SKM-1 treated with dmso at 0.1 percent for 144 hours (cell line): ENCODE measurements at regions not wholly inside any gene's neighbourhood (a gene's known extent, or its start where the extent isn't known, plus 50 kb on each side); places are given as distances from the start of the nearest gene placed in this dataset.

Source experiments
- DNase-seq: peaks from one replicate; lab custom pipeline; 2025; ENCODE audit not compliant: unreplicated experiment; lab: John Stamatoyannopoulos, UW

DNA sequence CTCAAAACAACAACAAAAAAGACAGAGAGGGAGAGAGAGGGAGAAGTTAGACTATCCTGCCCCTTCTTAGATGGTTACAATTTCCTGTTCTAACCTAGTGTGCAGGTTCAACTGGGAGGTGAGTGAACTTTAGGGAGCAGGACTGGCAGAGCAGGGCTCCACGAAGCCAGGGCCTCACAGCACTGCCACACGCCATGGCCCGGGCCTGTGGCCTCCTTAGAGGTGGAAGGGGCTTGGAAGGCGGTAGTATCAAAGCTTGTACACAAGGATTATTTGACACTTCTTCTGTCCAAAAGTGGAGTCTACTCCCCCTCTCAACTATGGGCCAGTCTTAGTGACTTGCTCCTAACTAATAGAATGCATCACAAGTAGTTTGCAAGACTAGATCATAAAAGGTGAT lies 62.9 kb upstream of the TMEM72 start:
- DNase-seq: no peak

GRCh38 chr10:44849936-44850335 lies 61.2 kb upstream of the TMEM72 start:
- no peak for DNase-seq

GRCh38 chr10:44850356-44850934 lies 60.7 kb upstream of the TMEM72 start:
- DNase-seq: no peak

GRCh38 chr10:44851413-44851812 lies 59.7 kb upstream of the TMEM72 start:
- DNase-seq: no peak

GRCh38 chr10:44851881-44852280 lies 59.3 kb upstream of the TMEM72 start:
- DNase-seq: no peak

GRCh38 chr10:44853148-44853734 lies 57.9 kb upstream of the TMEM72 start:
- DNase-seq: peak; percentile 12

DNA sequence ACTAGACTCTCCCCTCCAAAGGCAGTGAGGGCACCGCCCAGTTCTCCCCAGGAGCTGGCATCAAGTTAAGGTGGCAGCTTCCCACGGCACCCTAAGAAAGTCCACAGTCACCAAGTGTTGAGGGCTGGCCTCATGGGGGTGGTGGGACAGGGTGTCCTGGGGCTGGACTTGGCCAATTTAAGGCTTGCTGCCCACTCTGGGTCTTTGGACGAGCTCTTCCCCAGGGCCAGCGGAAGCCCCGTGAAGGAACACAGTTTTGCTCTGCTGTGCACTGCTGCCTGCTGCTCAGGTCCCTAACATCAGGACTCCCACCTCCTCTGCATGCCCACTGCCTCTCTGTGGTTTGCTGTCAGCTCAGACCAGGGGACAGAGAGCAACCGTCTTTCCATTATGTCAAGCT lies 57.3 kb upstream of the TMEM72 start:
- DNase-seq: no peak

GRCh38 chr10:44854693-44855350 lies 56.3 kb upstream of the TMEM72 start:
- DNase-seq: no peak

GRCh38 chr10:44856696-44857095 lies 54.4 kb upstream of the TMEM72 start:
- no peak for DNase-seq

DNA sequence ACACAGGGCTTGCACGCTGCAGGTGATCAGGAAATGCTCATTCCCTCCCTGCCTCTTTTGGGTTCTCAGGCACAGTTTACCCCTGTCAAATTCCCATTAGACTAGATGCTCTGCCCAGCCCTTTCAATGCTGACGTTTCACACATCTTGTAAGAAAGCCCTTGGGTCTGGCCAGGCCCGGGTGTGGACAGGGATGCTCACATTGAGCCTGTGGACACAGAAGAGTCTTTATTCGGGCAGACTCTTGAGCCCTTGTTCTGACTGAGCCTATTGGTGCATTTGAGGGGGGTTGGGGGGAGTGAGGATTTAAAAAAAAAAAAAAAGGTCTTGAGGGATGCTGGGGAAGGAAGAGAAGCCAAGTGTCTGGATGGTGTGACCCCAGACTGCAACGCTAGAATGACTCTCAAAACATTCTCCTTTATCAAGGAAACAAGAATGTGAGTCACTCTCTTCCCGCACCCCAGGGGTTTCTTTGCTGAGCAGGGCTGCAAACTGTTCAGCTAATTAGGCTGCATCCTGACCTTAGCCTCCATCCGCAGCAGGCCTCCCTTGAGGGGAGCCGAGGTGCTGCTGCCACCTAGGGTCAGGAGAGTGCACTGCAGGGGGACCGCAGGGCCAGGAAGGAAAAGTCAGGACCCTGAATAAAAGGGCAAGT lies 53.6 kb upstream of the TMEM72 start:
- DNase-seq: peak; percentile 26

DNA sequence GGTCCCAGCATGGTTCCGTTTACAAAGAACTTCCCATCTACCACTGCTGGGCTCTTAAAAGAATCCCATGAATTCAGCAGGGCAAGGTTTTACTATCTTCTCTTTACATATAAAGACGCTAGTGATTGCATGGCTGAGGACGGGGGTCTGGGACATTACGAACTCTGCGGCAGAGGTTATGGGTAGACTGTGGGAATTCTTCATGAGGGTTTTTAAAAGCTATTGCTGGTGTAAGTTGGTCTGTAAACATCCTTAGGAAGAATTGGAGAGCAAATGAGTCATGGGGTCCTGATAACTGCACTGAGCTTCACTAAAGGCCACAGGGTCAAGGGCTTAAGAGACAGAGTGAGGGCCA lies 53.1 kb upstream of the TMEM72 start:
- no peak for DNase-seq

DNA sequence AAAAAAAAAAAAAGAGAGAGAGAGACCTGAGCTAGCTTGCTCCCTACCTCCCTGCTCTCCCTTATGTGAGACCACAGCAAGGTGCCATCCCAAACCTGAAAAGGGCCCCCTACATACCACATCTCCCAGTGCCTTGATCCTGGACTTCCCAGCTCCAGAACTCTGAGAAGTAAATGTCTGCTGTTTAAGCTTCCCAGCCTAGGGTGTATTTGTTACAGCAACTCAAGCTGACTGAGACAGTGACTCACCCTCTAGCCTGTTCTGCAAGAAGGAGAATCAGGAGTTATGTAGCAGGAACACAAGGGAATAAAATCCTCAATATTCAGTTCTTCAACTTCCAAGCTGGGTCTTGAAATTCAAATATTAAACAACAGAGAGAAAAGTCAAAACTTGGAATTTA lies 52.1 kb upstream of the TMEM72 start:
- no peak for DNase-seq

GRCh38 chr10:44859546-44860285 lies 51.4 kb upstream of the TMEM72 start:
- DNase-seq: no peak

- no peak for DNase-seq
These were observed 50.1 kb upstream of the TMEM72 start for GRCh38 chr10:44860811-44861736.
